Activated T-cell treated with anti-CD3 and anti-CD28 coated beads, Interleukin-2, amount 50 U/mL, for 4 hours (primary cell): ENCODE measurements at regions not wholly inside any gene's neighbourhood (a gene's known extent, or its start where the extent isn't known, plus 50 kb on each side); places are given as distances from the start of the nearest gene placed in this dataset.
"Not testable (repeated sequence)": the region's sequence is repeated elsewhere in the genome, so short reads cannot be mapped to it uniquely, and the experiment has no call there.

Source experiments
- ATAC-seq, 2 donors: fragments of 200-7000 bp; cut with Tn5 transposase; one replicate each; pipeline ENCODE4 v1.10.0; 2021
- DNase-seq: peaks from one replicate; pipeline ENCODE4 v3.0.0-alpha.2; 2020
- H3K27me3 Mint-ChIP-seq: one replicate; pipeline ENCODE4 v1.8.0; 2021; ENCODE audit warnings: low read depth, mixed read lengths
- H3K36me3 Mint-ChIP-seq: one replicate; pipeline ENCODE4 v1.8.0; 2022; ENCODE audit warnings: mixed read lengths; ENCODE audit not compliant: insufficient read depth
- H3K4me1 Mint-ChIP-seq: one replicate; pipeline ENCODE4 v1.8.0; 2021; ENCODE audit warnings: low read depth, mixed read lengths
- H3K4me3 Mint-ChIP-seq: one replicate; pipeline ENCODE4 v1.8.0; 2021; ENCODE audit warnings: mild to moderate bottlenecking, moderate library complexity, mixed read lengths
- H3K9me3 Mint-ChIP-seq: one replicate; pipeline ENCODE4 v1.8.0; 2021; ENCODE audit warnings: mixed read lengths

DNA sequence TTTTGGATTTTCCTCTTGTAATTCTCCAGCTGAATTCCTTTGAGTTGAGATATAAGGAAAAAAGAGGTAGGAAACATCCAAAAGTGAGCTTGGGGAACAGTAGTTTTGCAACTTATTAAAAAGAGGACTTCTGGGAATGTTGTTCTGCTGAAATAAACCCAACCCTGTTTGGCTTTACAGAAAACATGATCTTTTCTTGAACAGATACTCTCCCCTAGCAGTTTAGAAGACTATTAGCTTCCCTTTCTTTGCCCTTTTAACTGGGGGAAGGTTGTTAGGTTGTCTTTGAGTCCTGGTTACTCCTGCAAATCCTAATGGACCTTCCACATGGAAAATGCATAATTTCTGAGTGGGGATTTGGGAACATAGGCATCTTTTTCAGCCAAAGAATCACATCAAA is 168.7 kb upstream of the RPS23 start:
- no peaks in the 10 kb centered on the region for H3K9me3 Mint-ChIP-seq

DNA sequence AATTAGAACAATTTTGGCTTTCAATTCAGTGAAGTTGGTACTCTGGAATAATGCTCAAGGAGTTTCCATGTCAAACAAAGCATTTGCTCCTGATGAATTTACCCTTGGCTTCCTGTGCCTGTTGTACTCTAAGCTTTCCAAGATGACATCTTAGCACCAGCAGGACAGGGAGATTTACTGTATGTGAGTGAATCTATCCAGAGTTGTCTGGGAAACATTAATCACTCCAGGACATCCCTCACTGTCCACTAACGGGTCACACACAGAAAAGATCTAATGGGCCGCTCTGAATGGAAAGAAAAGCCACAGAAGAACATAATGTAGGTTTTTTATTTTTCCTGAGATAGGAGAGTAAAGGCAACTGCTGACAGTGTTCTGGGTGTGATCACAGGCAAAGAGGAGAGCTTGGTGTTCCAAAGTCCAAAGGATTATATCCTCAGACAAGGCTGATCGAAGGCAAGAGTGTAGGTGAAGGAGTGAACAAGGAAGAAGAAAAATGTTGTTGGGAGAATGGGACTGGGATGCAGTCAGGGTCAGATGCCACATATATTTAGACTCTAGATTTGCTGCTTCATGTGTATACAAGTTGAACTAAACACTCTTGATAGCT is 167.7 kb upstream of the RPS23 start:
- Mint-ChIP-seq H3K4me3 (no peak overlapping the region), H3K9me3 (no peaks in the 10 kb centered on the region), H3K4me1 (no peaks in the 10 kb centered on the region), H3K27me3 (peaks cover 2% of the 10 kb centered on the region), H3K36me3 (no peaks in the 10 kb centered on the region)
- DNase-seq (no peak), ATAC-seq (no peak)

More for the DNA sequence above, 168.7 kb upstream of the RPS23 start:
- Mint-ChIP-seq H3K4me1 (no peaks in the 10 kb centered on the region), H3K36me3 (no peaks in the 10 kb centered on the region), H3K4me3 (no peak overlapping the region), H3K27me3 (peaks cover 2% of the 10 kb centered on the region)
- ATAC-seq = no peak
- no peak for DNase-seq

DNA sequence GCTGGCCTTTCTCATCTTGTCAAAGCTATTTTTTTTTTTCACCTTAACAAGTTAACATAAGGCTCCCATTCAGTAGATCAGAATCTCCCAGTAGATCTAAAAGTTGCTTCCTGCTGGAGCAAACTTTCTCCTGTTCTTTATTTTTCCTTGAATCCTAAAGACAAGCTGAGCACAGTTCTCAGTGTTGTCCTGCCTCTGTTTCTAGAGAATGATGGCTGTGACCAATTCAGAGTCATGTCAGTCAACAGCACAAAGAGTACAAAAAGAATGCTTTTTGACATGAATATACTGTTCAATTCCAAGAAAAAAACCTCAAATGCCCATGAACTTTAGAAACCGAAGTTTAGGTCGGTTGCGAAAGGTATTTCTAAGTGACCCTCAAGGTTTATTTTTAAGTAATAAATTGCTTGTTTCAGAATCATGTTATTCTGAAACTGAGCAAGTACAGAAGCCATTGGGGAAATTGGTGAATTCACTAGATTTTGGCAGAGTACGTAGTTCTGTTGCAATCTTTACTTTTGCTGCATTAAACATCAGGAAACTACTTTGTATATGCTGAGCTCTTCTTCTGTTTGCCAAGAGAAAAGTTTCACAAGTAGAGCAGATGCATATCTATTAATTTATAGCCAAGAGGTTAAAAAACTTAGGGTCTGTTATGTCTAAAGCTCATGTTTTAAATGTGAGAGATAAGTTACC is 161.7 kb upstream of the RPS23 start:
- Mint-ChIP-seq H3K4me3 (no peak overlapping the region), H3K36me3 (no peaks in the 10 kb centered on the region), H3K27me3 (peaks cover 2% of the 10 kb centered on the region), H3K9me3 (no peaks in the 10 kb centered on the region), H3K4me1 (no peaks in the 10 kb centered on the region)
- DNase-seq (no peak), ATAC-seq (no peak)

DNA sequence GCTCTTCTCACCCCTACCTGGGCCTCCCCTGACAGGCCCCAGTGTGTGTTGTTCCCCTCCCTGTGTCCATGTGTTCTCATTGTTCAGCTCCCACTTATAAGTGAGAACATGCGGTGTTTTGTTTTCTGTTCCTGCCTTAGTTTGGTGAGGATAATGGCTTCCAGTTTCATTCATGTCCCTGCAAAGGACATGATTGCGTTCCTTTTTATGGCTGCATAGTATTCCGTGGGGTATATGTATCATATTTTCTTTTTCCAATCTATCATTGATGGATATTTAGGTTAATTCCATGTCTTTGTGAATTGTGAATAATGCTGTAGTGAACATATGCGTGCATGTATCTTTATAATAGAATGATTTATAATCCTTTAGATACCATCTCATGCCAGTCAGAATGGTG is 159.4 kb upstream of the RPS23 start:
- H3K36me3 Mint-ChIP-seq, H3K4me1 Mint-ChIP-seq, ATAC-seq, H3K4me3 Mint-ChIP-seq, H3K9me3 Mint-ChIP-seq, DNase-seq, H3K27me3 Mint-ChIP-seq: not testable (repeated sequence)

DNA sequence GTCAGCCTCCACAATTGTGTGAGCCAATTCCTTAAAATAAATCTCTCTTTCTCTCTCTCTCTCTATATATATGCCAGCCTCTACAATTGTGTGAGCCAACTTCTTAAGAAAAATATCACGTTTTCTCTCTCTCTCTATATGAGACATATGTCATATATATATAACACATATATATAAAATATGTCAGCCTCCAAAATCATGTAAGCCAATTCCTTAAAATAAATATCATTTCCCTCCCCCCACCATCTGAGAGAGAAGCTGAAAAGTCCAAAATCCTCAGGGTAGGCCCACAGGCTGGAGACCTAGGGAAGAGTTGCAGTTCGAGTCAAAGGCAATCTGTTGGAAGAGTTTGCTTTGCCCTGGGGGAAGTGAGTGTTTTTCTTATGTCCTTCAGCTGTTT is 158.1 kb upstream of the RPS23 start:
- Mint-ChIP-seq H3K36me3 (no peaks in the 10 kb centered on the region), H3K4me1 (no peaks in the 10 kb centered on the region), H3K9me3 (no peaks in the 10 kb centered on the region), H3K4me3 (no peak overlapping the region), H3K27me3 (peaks cover 2% of the 10 kb centered on the region)
- DNase-seq (no peak), ATAC-seq (no peak)

DNA sequence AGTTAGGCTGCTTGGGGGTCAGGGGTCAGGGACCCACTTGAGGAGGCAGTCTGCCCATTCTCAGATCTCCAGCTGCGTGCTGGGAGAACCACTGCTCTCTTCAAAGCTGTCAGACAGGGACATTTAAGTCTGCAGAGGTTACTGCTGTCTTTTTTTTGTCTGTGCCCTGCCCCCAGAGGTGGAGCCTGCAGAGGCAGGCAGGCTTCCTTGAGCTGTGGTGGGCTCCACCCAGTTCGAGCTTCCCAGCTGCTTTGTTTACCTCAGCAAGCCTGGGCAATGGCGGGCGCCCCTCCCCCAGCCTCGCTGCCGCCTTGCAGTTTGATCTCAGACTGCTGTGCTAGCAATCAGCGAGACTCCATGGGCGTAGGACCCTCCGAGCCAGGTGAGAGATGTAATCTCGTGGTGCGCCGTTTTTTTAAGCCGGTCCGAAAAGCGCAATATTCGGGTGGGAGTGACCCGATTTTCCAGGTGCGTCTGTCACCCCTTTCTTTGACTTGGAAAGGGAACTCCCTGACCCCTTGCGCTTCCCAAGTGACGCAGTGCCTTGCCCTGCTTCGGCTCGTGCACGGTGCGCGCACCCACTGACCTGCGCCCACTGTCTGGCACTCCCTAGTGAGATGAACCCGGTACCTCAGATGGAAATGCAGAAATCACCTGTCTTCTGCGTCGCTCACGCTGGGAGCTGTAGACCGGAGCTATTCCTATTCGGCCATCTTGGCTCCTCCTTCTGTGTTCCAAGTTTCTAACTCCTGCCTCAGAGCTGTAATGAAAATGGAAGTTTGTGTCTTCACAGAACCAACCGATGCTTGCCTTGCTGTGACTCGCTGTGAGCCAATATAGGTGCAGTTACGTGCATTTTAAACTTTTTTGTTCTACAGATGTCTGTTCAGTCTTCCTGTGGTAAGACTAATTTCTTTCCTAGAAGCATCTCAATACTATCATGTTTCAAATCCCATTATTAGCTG is 156.8 kb upstream of the RPS23 start:
- H3K4me1 Mint-ChIP-seq, H3K4me3 Mint-ChIP-seq, H3K9me3 Mint-ChIP-seq, H3K27me3 Mint-ChIP-seq, H3K36me3 Mint-ChIP-seq, ATAC-seq, DNase-seq: not testable (repeated sequence)

DNA sequence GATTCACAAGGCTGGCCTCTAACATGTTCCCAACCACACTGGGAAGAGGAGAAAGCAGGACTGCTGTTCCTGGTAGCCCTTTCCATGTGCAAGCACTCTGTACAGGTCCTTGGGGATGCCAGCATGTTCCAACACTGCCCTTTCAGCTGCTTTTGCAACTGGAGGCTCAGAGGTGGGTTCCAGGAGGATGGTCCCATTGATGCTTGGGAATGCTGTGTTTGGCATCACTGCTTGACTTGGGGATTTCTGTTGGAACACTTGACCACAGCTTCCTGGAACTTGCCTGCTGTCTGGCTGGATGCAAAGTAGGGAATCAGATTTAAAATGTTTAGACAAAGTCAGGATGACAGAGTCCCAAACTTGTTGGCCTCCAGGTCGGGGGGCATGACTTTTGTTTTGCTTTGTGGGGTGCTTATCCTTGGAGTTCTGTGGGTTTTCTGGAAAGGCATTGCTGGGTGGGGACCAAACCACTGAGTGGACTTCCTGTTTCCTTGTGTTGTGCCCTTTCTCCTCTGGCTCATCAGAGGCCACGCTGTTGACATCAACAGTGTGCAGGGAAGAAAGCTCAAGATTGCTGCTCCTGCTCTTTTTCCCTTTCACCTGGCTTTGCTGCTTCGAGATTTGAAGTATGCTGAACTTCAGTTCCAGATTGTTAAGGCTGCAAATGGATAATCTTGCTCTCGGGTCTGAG is 148.5 kb upstream of the RPS23 start:
- Mint-ChIP-seq H3K4me3 (no peak overlapping the region), H3K27me3 (no peaks in the 10 kb centered on the region), H3K4me1 (no peaks in the 10 kb centered on the region), H3K9me3 (no peaks in the 10 kb centered on the region), H3K36me3 (no peaks in the 10 kb centered on the region)
- no peak for DNase-seq
- ATAC-seq = no peak

DNA sequence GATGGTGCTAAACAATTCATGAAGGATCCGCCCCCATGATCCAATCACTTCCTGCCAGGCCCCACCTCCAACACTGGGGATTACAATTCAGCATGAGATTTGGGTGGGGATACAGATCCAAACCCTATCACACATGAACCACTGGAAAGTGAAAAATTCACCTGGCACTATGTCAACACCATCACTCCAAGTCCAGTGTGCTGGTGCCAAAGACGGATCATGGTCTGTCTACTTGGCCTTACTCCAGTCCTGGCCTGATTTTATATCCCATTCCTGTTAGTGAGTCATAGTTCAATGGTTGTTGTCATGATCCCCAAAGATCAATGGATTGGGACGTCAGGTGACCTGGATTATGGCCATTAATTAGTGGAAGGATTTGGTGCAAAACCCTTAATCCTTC is 147.4 kb upstream of the RPS23 start:
- Mint-ChIP-seq H3K9me3 (no peaks in the 10 kb centered on the region), H3K4me1 (no peaks in the 10 kb centered on the region), H3K4me3 (no peak overlapping the region), H3K36me3 (no peaks in the 10 kb centered on the region), H3K27me3 (no peaks in the 10 kb centered on the region)
- ATAC-seq (no peak), DNase-seq (no peak)

DNA sequence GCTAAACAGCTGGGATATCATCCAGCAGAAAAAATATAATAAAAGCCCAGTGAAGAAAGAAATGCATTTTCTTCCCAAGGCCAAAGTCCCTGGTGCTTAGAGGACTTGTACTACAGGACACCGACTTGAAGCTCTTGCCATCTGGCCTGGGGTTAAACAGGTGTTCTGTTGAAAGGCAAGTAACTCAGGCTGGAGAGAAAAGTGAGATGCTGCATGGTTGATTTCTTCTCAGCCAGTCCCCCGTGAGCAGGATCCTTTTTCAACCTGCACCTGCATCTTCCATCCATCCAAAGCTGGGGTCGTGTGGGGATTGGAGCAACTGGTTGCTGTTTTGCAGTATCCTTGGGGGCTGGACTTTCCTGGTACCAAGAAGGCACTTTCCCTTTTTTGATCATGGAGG is 146.1 kb upstream of the RPS23 start:
- H3K9me3 Mint-ChIP-seq = no peaks in the 10 kb centered on the region
- no peaks in the 10 kb centered on the region for H3K27me3 Mint-ChIP-seq
- H3K36me3 Mint-ChIP-seq = no peaks in the 10 kb centered on the region
- no peaks in the 10 kb centered on the region for H3K4me1 Mint-ChIP-seq
- ATAC-seq (no peak), DNase-seq (no peak)
- H3K4me3 Mint-ChIP-seq = no peak overlapping the region

DNA sequence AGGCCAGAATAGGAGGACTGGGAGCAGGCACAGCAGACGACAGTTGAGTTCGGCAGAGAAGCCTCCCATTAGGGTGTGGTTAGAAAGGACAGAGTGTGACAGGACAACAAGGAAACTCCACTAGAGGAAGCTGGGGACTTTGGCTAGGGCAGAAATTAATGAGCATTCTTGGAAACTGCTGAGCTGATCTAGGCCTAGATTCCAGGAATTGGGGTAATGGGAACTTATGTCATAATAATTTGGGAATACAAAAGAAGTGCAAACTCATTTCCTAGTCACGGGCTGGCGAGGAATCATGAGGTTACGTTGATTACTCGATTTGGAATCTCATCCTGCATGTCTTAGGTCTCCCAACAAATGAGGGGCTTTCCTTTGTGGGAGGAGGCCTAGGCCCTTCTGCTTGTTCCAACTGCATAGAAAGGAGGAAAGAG is 144.6 kb upstream of the RPS23 start:
- no peak for DNase-seq
- H3K36me3 Mint-ChIP-seq = no peaks in the 10 kb centered on the region
- H3K4me3 Mint-ChIP-seq = no peak overlapping the region
- H3K4me1 Mint-ChIP-seq = no peaks in the 10 kb centered on the region
- H3K9me3 Mint-ChIP-seq = no peaks in the 10 kb centered on the region
- H3K27me3 Mint-ChIP-seq = no peaks in the 10 kb centered on the region
- no peak for ATAC-seq

DNA sequence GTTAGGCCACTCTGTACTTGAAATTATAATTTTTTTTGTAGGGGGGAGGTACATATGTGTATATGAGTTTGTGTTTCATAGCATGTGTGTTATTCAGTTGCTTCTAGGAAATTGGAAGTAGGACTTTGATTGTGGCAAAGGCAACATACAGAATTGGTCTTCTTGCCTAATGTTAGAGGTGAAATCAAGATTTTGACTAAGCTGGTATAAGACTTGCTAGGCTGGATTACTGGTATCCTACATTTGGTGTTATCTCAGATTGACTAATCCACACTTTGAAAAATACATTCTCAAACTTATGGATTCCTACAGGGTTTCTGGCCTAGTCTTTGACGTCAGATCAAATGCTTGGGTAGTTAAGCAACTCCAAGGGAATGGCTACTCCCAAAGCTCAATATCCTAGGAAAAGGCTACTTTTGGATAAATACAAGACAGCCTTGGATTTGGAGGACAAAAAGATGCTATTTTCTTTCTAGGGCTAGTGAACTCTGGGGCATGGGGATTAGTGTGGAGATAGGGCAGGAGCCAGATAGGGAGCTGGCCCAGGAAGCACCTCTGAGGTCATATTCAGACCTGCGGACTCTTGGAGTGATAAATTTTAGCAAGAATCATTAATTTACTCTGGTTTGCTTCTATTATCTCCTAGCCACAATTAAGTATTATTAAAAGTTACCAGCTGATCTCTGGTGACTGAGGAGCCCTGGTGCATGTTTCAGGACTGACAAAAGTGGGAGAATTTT is 144.0 kb upstream of the RPS23 start:
- Mint-ChIP-seq H3K27me3 (no peaks in the 10 kb centered on the region), H3K4me1 (no peaks in the 10 kb centered on the region), H3K9me3 (no peaks in the 10 kb centered on the region), H3K4me3 (no peak overlapping the region), H3K36me3 (no peaks in the 10 kb centered on the region)
- ATAC-seq (no peak), DNase-seq (no peak)

DNA sequence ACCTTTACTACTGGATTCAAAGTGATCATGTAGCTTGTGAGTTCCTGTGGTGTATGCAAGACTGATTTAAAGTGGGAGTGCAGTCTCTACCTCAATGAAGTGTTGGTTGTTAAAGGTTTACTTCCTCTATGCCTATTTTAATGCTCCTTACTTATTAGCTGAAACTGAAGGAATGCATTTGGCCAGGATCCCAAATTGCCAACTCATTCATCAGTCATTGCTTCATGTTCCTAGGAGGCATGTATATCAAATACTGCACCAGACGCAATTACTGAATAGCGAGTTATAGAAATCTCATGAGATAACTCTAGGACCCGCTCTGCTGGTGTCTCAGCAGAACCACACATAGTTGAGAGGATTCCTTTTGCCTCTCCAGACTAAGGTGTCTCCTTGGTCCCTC is 143.0 kb upstream of the RPS23 start:
- Mint-ChIP-seq H3K9me3 (no peaks in the 10 kb centered on the region), H3K4me1 (no peaks in the 10 kb centered on the region), H3K36me3 (no peaks in the 10 kb centered on the region), H3K4me3 (no peak overlapping the region), H3K27me3 (no peaks in the 10 kb centered on the region)
- ATAC-seq = no peak
- DNase-seq = no peak

DNA sequence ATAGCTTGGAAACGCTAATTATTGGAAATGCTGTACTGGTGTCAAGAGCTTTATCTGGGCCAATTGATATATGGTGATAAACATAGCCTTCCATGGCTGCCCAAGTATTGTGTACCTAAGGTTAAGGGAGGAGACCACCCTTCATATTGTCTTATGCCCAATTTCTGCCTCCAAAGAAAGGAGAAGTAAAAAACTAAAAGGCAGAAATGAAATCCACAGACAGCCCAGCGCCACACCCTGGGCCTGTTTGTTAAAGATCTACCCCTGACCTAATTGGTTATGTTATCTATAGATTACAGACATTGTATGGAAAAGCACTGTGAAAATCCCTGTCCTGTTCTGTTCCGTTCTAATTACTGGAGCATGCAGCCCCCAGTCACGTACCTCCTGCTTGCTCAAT is 142.4 kb upstream of the RPS23 start:
- ATAC-seq, H3K4me3 Mint-ChIP-seq, H3K4me1 Mint-ChIP-seq, DNase-seq, H3K9me3 Mint-ChIP-seq, H3K27me3 Mint-ChIP-seq, H3K36me3 Mint-ChIP-seq: not testable (repeated sequence)
